ENCODE measurements at regions not wholly inside any gene's neighbourhood (a gene's known extent, or its start where the extent isn't known, plus 50 kb on each side); places are given as distances from the start of the nearest gene placed in this dataset.
"Not testable (repeated sequence)": the region's sequence is repeated elsewhere in the genome, so short reads cannot be mapped to it uniquely, and the experiment has no call there.

DNA sequence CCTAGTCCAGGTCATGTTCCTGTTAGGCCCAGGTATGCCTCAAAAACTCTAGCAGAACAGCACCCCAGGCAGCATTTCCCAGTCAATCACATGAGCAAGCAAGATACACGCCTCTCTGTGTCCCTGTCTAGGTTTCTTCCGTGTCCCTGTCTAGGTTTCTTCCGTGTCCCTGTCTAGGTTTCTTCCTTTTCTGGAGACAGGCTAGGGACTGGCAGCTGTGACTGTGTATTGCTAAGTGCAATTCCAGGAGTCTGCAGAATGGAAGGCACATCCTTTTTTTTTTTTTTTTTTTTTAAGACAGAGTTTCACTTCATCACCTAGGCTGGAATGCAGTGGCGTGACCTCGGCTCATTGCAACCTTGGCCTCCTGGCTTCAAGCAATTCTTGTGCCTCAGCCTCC, 77.6 kb downstream of the SETD4 start:
- DNase-seq = no peak

- DNase-seq = no peak
Measured at GRCh38 chr21:35981514-35982070, 78.7 kb downstream of the SETD4 start.

GRCh38 chr21:35980821-35981220, 79.5 kb downstream of the SETD4 start:
- DNase-seq = no peak

DNA sequence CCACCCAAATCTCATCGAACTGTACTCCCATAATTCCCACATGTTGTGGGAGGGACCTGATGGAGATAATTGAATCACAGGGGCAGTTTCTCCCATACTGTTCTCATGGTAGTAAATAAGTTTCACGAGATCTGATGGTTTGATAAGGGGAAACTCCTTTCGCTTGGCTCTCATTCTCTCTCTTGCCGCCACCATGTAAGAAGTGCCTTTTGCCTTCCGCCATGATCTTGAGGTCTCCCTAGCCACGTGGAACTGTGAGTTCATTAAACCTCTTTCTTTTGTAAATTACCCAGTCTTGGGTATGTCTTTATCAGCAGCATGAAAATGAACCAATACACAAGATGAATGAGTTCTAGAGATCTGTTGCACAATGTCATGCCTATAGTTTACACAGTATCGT, 82.5 kb downstream of the SETD4 start:
- DNase-seq = not testable (repeated sequence)

GRCh38 chr21:35976929-35977328, 83.4 kb downstream of the SETD4 start:
- DNase-seq = no peak

GRCh38 chr21:35976481-35976880, 83.8 kb downstream of the SETD4 start:
- DNase-seq = no peak

DNA sequence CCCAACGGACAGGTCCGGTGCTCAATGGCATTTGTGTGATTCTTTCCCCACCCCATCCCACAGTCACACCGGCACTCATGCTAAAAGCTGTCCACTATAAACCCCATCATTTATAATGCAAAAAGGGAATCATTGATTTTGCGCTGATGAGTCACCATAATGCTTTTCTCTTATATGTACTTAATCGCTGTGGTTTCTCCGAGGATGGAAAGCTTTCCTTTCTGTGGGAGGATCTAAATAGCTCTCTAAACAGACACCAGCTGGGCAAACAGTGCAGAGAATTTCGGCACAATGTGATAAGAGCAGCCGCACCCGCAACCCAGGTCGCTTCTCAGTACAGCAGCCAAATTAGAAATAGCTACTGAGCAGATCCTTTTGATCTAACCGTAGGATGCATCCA, 85.6 kb downstream of the SETD4 start:
- no peak for DNase-seq

GRCh38 chr21:35971824-35972223, 88.5 kb downstream of the SETD4 start:
- no peak for DNase-seq

- DNase-seq = no peak
Measured at GRCh38 chr21:35969281-35969680, 91.0 kb downstream of the SETD4 start.

DNA sequence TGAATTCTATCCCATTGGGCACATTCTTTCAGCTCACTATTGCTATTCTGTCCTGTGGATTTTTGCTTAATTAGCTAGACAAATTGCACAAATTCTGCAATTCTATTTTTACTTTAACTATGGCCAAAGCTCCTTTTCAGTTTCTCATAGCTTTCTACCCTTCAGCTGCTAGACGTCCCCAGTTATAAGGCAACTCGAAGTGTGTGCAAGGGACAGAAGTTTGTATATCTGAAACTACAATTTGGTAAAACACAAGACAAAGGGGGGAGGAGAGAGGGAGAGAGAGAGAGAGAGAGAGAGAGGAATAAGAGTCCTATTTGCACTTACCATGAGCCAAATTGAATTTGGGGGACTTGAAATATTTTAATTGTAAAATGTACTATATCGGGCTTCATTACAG, 91.8 kb downstream of the SETD4 start:
- DNase-seq = no peak

- DNase-seq = no peak
Measured at GRCh38 chr21:35965699-35966098, 94.6 kb downstream of the SETD4 start.

- DNase-seq = no peak
Measured at GRCh38 chr21:35963920-35964451, 96.3 kb downstream of the SETD4 start.

- DNase-seq = no peak
Measured at GRCh38 chr21:35962917-35963316, 97.4 kb downstream of the SETD4 start.

- no peak for DNase-seq
Measured at GRCh38 chr21:35954066-35954465, 106.3 kb downstream of the SETD4 start.

- DNase-seq = no peak
Measured at GRCh38 chr21:35953597-35953996, 106.7 kb downstream of the SETD4 start.

DNA sequence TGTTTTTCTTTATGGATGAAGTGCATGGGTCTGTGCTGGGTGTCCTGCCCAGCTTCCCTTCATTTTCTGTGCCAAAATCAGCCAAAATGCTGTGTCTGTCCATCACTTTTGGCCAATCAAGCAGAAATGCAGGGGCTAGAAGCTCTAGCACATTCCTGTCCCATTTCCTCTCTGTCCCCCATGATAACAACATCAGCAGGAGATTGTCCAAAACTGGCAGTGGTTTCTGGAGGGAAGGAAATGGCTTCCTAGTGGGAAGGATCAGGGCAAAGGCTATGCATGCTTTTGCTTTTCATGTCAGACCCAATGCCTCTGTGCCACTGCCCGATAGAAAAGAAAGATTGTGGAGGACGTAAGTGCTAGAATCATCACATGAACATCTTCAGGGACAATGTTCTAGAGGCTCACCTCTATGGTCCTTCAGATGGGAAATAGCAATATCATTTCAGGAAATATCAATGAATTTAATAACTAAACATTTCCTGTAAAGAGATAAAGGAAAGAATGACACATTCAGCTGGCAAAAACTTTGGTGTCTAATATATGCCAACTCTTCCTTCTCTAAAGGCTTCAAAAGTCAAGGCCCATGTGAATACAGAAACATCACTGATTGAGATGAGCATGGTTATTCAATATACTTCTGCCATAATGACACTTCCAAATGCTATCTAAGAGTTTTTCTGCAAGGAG, 107.5 kb downstream of the SETD4 start:
- DNase-seq = no peak

DNA sequence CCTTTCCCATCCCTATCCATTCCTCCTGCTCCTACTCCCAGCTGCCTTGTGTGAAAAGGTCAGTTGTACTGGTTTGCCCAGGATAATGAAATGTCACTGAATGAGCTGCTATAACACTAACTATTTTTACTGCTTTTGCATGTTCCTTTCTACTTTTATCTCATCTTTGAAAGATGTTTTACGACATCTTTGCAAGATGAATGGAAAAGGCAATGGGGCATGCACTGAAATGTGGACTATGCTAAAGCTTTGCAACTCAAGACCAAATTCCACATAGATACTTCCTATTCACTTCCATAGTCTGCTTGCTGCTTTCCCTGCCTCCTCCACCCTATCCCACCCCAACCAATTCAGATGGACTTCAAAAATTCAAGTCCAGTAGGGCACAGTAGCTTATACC, 111.3 kb downstream of the SETD4 start:
- no peak for DNase-seq

DNA sequence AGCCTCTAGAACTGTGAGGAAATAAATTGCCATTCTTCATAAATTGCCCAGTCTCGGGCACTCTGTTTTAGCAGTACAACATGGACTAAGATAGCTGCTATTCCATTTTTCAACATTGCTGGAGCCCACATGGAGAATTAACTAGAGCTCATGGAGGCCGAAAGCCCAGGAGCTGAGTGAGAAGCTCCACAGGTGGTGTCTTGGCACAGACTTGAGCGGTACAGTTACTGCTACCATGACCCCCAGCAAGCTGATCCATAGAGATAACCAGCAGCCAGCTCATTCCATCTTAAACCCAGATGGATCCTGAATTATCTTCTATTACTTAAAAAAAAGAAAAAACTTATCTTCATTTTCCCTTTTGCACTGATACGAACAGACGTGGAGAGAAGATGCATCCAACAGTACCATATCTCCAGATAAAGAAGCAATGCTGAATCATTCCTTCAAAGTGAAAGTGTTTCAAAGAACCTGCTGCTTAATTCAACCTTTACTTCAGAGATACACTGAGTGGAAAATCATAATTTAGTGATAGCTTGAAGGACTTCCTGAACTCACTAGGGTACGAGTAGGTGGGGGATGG, 115.1 kb downstream of the SETD4 start:
- no peak for DNase-seq

DNA sequence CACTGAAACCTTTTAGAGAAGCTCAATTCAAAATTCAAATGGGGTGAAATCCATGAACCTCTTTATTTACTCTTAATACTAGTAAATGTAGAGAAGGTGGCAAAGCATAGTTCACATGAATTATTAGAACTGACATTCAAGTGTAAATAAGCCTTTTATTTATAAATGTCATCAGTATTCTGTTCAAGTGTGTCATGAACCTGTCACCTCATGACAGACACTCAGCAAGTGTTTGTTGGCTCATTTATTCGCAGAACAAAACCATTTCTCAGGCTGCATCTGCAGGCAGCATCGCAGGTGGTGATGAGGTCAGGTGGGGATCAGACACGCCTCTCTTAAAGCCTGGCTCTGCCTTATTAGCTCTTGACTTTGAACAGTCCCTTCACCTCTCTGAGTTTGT, 116.6 kb downstream of the SETD4 start:
- DNase-seq = peak; percentile 49

DNA sequence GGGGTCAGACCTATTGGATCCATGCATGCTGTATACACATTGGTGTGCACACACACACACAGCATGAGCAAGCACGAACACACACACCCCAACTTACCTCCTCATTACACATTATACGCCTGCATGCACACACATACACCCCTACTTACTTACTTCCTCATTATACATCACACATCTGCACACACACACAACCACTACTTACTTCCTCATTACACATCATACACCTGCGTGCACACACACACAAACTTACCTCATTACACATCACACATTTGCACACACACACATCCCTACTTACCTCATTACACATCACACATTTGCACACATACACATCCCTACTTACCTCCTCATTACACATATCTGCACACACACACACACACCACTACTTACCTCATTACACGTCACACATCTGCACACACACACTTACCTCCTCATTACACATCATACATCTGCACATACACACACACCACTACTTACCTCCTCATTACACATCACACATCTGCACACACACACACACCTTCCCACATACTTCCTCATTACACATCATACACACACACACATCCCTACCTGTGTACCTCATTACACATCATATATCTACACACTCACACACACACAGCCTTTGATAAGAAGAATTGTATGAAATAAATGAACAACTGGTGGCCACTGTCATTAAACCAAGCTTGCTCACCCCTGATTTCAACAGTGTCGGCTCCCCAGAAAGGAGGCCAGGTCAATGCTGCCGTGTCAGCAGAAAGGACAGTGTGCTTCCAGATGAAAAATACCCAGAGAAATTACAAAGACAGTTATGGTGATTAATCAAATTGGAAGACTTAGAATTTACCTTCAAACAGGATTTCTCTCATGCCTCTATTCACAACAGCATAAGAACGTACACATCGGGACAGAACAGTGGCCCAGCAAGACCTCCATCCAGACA, 117.8 kb downstream of the SETD4 start:
- DNase-seq = no peak

- peak; percentile 84 for DNase-seq
Measured at GRCh38 chr21:35940074-35940927, 120.0 kb downstream of the SETD4 start.

- no peak for DNase-seq
Measured at GRCh38 chr21:35938446-35938845, 121.9 kb downstream of the SETD4 start.

Data from NCI-H1105 treated with DMSO at 0.1 percent for 48 hours (cell line).